Astrocyte of the cerebellum (primary cell): ENCODE measurements at regions not wholly inside any gene's neighbourhood (a gene's known extent, or its start where the extent isn't known, plus 50 kb on each side); places are given as distances from the start of the nearest gene placed in this dataset.

ENCODE experiments used
- DNase-seq: peaks from one replicate; pipeline ENCODE4 v3.0.0-alpha.2; 2011; ENCODE audit warnings: low read depth
- H3K4me3 ChIP-seq: 2 replicates; pipeline ENCODE4 v1.5.1; 2011; ENCODE audit warnings: mild to moderate bottlenecking, low read depth, low read length, moderate library complexity
- in situ Hi-C: cut with HindIII; loops from 2 replicates; pipeline ENCODE4 v1.10.0; 2017; ENCODE audit warnings: low sequenced_read_pairs
- TF ChIP-seq, protein P1 (sequence below): IDR thresholded peaks from 2 replicates; pipeline ENCODE4 v1.5.1; 2012; ENCODE audit warnings: low read length, low read depth, moderate library complexity, mild to moderate bottlenecking; ENCODE audit errors: missing control alignments

DNA sequence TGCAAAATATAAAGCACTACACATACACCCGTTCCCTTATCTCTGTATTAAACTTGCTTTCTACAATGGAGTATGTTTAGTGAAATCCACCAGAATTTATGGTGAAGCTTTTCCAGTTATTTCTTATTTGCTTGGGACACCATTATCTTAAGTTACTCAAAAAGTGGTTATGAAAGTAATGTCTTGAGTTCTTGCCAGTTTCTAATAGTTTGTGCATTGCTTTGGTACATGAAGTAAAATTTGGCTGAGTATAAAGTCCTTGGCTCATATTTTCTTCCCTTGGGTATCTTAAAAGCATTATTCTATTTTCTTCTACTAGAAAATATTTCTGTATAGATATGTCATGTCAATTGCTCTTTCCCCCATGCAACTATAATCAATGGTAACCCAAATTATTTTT is 85.2 kb downstream of the POLR1F start:
- no peak overlapping the region for H3K4me3 ChIP-seq
- TF ChIP-seq, protein P1, sequence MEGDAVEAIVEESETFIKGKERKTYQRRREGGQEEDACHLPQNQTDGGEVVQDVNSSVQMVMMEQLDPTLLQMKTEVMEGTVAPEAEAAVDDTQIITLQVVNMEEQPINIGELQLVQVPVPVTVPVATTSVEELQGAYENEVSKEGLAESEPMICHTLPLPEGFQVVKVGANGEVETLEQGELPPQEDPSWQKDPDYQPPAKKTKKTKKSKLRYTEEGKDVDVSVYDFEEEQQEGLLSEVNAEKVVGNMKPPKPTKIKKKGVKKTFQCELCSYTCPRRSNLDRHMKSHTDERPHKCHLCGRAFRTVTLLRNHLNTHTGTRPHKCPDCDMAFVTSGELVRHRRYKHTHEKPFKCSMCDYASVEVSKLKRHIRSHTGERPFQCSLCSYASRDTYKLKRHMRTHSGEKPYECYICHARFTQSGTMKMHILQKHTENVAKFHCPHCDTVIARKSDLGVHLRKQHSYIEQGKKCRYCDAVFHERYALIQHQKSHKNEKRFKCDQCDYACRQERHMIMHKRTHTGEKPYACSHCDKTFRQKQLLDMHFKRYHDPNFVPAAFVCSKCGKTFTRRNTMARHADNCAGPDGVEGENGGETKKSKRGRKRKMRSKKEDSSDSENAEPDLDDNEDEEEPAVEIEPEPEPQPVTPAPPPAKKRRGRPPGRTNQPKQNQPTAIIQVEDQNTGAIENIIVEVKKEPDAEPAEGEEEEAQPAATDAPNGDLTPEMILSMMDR: no peak
- DNase-seq: no peak
- in situ Hi-C loops: no loop called here

DNA sequence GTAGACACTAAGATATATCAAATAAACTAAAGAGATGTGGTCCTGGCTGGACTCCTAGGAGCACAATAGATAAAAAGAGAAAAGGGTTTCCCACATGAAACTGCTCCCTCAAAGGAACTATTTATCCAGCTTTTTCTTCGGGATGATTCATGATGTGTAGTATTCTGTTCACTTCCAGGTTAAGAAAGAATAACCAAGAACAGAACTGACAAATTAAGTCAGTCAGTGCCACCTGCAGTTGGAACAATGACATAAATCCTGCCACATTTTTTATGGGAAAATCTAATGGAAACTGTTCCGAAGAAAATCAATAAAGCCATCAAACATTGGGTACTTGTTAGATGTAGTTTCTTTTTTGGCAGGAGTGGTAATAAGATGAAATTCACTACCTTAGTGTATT is 87.1 kb downstream of the POLR1F start:
- in situ Hi-C loops: no loop called here
- TF ChIP-seq, protein P1: no peak

DNA sequence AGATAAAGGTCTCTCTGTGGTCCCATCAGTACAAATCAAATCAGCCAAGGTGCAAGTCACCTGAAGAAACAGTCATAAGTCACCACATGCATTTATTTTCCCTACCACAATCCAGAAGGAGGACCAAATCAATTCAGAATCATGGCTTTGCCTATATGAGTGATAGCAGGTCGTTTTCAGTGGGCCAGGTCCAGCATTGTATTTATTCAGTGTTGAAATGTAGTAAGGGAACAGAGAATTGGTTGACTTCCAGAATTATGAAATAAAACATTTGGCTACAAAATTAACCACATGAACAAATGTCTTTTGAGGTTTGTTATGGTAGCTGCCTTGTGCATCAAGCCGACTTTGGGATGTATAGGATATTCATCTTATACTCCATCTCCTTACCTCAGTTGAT is 88.4 kb downstream of the POLR1F start:
- TF ChIP-seq, protein P1: no peak
- no peak overlapping the region for H3K4me3 ChIP-seq
- DNase-seq: no peak
- in situ Hi-C loops: no loop called here

More for the DNA sequence above, 87.1 kb downstream of the POLR1F start:
- no peak overlapping the region for H3K4me3 ChIP-seq
- DNase-seq: no peak

DNA sequence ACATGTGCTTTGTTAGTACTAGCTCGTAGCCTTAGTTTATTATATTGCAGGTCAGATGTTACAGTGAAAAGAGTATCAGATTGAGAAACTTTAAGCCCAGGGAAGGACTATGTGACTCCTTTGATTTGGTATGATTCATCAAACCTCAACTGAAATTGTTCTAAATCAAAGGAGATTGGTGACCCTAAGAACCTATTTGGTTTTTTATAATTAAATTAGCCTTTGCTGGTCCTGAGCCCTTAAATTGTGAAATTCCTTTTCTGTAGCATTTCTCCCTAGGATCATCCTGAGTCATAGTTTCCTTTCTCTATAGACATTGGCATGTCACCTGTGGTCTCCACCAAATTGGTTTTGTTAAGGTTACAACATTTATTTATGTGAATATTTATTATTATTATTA is 89.7 kb downstream of the POLR1F start:
- DNase-seq: no peak
- in situ Hi-C loops: no loop called here
- no peak overlapping the region for H3K4me3 ChIP-seq
- TF ChIP-seq, protein P1: no peak

DNA sequence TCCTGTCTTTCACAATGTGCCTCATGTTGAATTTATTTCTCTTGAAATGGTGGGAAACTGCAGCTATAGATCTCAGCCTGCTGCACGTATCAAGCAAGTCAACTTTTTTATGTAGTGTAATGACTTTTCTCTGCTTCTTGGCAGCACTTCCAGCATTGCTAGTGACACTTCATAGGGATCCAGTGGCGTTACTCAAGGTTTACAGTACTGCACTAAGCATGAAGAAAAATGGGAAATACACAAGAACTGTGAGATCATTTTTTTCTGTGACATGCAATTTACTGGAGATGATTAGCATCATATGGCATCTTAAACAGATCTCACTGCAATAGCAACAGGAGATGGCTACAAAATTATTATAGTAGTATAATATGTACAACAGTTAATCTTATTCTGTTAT is 90.9 kb downstream of the POLR1F start:
- H3K4me3 ChIP-seq: no peak overlapping the region
- TF ChIP-seq, protein P1: no peak
- in situ Hi-C loops: no loop called here
- DNase-seq: no peak

DNA sequence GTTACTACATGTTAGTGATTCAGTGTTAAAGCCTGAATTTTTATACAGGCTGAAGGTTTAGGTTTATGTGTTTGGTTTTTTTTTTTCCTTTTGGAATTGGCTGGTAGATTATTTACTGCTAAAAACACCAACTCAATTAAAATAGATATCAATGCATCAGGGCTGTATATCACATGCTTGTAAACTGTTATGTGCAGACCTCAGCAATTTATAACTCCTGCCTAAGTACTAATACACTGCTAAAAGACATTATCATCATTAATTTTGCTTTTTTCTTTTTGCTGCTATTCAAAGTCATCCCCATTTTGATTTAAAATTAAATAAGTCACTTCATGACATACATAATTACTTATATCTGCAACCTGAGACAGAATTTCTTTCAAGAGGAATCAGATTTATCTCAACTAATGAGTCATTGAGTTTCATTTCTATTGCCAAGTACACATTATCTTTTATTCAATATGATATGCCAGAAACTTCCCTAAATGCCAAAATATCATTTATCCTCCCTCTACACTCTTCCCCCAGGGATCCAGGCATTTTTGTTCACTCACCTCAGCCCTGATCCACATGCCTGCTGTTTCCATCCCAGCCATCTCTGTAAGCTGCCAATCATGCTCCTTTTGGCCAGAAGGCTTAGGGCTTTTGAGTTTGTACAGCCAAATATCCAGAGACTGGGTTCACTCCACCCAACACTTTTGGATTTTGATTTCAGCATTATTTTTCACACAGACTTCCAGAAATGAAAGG is 98.5 kb downstream of the POLR1F start:
- H3K4me3 ChIP-seq: no peak overlapping the region
- no peak for DNase-seq
- TF ChIP-seq, protein P1: no peak
- in situ Hi-C loops: no loop called here
